Germinal center (tissue), 1 donor: ENCODE measurements at regions not wholly inside any gene's neighbourhood (a gene's known extent, or its start where the extent isn't known, plus 50 kb on each side); places are given as distances from the start of the nearest gene placed in this dataset.

Experiments used
- DNase-seq: peaks from one replicate; pipeline ENCODE4 v3.0.0; 2012; ENCODE audit warnings: mixed read lengths, low spot score

GRCh38 chr2:60052601-60053000 is 500.9 kb downstream of the BCL11A start:
- no peak for DNase-seq

- DNase-seq, result no peak
Measured at GRCh38 chr2:60051991-60052390, 501.5 kb downstream of the BCL11A start.

GRCh38 chr2:60047944-60048525 is 505.4 kb downstream of the BCL11A start:
- DNase-seq, result no peak

- no peak for DNase-seq
Measured at GRCh38 chr2:60047347-60047746, 506.1 kb downstream of the BCL11A start.

- no peak for DNase-seq
Measured at GRCh38 chr2:60046529-60046928, 506.9 kb downstream of the BCL11A start.

GRCh38 chr2:60045456-60045855 is 508.0 kb downstream of the BCL11A start:
- no peak for DNase-seq

GRCh38 chr2:60044484-60044883 is 509.0 kb downstream of the BCL11A start:
- no peak for DNase-seq

- DNase-seq, result no peak
Measured at GRCh38 chr2:60042023-60042422, 511.4 kb downstream of the BCL11A start.

- no peak for DNase-seq
Measured at GRCh38 chr2:60033325-60033724, 520.1 kb downstream of the BCL11A start.

GRCh38 chr2:60029566-60029883 is 523.9 kb downstream of the BCL11A start:
- no peak for DNase-seq

GRCh38 chr2:60028849-60029565 is 524.4 kb downstream of the BCL11A start:
- DNase-seq, result no peak

- no peak for DNase-seq
Measured at GRCh38 chr2:60025496-60025895, 528.0 kb downstream of the BCL11A start.

- DNase-seq, result no peak
Measured at GRCh38 chr2:60023256-60023985, 530.0 kb downstream of the BCL11A start.

GRCh38 chr2:60007671-60008070 is 545.8 kb downstream of the BCL11A start:
- no peak for DNase-seq

GRCh38 chr2:60003076-60003475 is 550.4 kb downstream of the BCL11A start:
- DNase-seq, result no peak

- DNase-seq, result no peak
Measured at GRCh38 chr2:60002183-60002867, 551.1 kb downstream of the BCL11A start.

- DNase-seq, result no peak
Measured at GRCh38 chr2:60000686-60001085, 552.8 kb downstream of the BCL11A start.

- no peak for DNase-seq
Measured at GRCh38 chr2:59998324-59998723, 555.1 kb downstream of the BCL11A start.

- no peak for DNase-seq
Measured at GRCh38 chr2:59997371-59997770, 556.1 kb downstream of the BCL11A start.

GRCh38 chr2:59996855-59997254 is 556.6 kb downstream of the BCL11A start:
- no peak for DNase-seq

GRCh38 chr2:59993726-59994125 is 559.7 kb downstream of the BCL11A start:
- DNase-seq, result no peak

GRCh38 chr2:59988341-59988740 is 565.1 kb downstream of the BCL11A start:
- no peak for DNase-seq

- no peak for DNase-seq
Measured at GRCh38 chr2:59986511-59986910, 566.9 kb downstream of the BCL11A start.
